ENCODE measurements at regions not wholly inside any gene's neighbourhood (a gene's known extent, or its start where the extent isn't known, plus 50 kb on each side); places are given as distances from the start of the nearest gene placed in this dataset.

DNA sequence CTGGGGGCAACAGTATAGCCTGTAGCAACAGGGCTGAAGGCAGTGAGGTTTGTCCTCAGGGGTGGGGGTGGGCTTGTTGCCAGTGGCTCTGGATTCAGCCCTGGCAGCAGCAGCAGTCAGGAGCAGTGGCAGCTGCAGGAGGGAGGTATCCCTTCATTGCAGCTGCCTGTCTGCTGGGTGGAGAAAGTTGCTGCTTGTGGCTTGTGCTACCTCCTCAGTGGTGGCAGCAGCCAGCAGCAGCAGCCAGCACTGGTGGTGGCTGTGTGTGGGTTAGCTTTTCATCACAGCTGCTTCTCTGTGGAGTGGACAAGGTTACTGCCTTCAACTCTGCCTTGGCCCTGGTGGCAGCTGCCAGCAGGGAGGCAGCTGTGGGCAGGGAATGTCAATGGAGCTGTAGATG is 94.9 kb downstream of the ARL6IP6 start:
- TF ChIP-seq RFX5 (IDR thresholded peaks at IDR 0.05; ENCODE audit: low read length) (no peak), CTCF (IDR thresholded peaks at IDR 0.05) (no peak), MAX (IDR thresholded peaks at IDR 0.05; ENCODE audit: low read depth) (no peak), YY1 (IDR thresholded peaks at IDR 0.05; ENCODE audit: low read depth) (no peak), TAF1 (IDR thresholded peaks at IDR 0.05; ENCODE audit: borderline replicate concordance, low read depth, low read length) (no peak), RAD21 (IDR thresholded peaks at IDR 0.05; ENCODE audit: low read length) (no peak), GATA2 (CRISPR knock-in tag; IDR thresholded peaks at IDR 0.05) (no peak), EP300 (IDR thresholded peaks at IDR 0.05; ENCODE audit: borderline replicate concordance in 1 of 2, low read depth in 1 of 2, low read length in 1 of 2) (no peak)
- TF ChIP-seq, protein P1, sequence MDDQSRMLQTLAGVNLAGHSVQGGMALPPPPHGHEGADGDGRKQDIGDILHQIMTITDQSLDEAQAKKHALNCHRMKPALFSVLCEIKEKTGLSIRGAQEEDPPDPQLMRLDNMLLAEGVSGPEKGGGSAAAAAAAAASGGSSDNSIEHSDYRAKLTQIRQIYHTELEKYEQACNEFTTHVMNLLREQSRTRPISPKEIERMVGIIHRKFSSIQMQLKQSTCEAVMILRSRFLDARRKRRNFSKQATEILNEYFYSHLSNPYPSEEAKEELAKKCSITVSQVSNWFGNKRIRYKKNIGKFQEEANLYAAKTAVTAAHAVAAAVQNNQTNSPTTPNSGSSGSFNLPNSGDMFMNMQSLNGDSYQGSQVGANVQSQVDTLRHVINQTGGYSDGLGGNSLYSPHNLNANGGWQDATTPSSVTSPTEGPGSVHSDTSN (IDR thresholded peaks at IDR 0.05), result no peak
- TF ChIP-seq, protein P2, sequence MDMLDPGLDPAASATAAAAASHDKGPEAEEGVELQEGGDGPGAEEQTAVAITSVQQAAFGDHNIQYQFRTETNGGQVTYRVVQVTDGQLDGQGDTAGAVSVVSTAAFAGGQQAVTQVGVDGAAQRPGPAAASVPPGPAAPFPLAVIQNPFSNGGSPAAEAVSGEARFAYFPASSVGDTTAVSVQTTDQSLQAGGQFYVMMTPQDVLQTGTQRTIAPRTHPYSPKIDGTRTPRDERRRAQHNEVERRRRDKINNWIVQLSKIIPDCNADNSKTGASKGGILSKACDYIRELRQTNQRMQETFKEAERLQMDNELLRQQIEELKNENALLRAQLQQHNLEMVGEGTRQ (IDR thresholded peaks at IDR 0.05; ENCODE audit: borderline replicate concordance, low read depth, low read length), result no peak
